ENCODE measurements at regions not wholly inside any gene's neighbourhood (a gene's known extent, or its start where the extent isn't known, plus 50 kb on each side); places are given as distances from the start of the nearest gene placed in this dataset.
A peak's percentile ranks its signal among the peaks of the same experiment; 100 is the strongest.

DNA sequence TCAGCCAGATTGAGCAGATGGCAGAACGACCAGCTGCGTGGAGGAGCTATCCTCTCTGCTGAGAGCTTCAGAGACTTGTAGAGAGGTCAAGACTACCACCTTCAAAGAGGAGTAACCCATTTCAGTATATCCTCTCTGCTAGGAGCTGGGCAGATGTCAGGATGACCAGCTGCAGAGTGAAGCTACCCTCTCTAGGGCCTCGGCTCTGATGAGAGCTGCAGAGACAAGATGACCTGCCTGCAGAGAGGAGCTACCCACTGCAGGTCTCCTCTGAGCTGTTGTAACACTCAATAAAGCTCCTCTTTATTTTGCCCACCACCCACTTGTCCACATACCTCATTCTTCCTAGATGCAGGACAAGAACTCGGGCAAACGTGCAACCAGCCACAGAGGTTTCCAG, 1522.7 kb downstream of the OTOL1 start:
- TF ChIP-seq, protein P1, sequence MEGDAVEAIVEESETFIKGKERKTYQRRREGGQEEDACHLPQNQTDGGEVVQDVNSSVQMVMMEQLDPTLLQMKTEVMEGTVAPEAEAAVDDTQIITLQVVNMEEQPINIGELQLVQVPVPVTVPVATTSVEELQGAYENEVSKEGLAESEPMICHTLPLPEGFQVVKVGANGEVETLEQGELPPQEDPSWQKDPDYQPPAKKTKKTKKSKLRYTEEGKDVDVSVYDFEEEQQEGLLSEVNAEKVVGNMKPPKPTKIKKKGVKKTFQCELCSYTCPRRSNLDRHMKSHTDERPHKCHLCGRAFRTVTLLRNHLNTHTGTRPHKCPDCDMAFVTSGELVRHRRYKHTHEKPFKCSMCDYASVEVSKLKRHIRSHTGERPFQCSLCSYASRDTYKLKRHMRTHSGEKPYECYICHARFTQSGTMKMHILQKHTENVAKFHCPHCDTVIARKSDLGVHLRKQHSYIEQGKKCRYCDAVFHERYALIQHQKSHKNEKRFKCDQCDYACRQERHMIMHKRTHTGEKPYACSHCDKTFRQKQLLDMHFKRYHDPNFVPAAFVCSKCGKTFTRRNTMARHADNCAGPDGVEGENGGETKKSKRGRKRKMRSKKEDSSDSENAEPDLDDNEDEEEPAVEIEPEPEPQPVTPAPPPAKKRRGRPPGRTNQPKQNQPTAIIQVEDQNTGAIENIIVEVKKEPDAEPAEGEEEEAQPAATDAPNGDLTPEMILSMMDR (IDR thresholded peaks at IDR 0.05; ENCODE audit: extremely low read depth, missing control alignments), result no peak
- no peak for DNase-seq (ENCODE audit: low spot score)

DNA sequence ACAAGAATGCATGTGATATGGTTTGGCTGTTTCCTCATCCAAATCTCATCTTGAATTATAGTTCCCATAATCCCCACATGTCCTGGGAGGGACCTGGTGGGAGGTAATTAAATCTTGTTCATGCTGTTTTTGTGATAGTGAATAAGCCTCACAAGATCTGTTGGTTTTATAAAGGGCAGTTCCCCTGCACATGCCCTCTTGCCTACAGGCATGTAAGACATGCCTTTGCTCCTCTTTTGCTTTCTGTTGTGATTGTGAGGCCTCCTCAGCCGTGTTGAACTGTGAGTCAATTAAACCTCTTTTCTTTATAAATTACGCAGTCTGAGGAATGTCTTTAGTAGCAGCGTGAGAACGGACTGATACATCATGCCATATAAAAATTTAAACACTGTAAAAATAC, 1537.0 kb downstream of the OTOL1 start:
- TF ChIP-seq, protein P1 (IDR thresholded peaks at IDR 0.05; ENCODE audit: extremely low read depth, missing control alignments), result no peak
- DNase-seq (ENCODE audit: low spot score), result no peak

DNA sequence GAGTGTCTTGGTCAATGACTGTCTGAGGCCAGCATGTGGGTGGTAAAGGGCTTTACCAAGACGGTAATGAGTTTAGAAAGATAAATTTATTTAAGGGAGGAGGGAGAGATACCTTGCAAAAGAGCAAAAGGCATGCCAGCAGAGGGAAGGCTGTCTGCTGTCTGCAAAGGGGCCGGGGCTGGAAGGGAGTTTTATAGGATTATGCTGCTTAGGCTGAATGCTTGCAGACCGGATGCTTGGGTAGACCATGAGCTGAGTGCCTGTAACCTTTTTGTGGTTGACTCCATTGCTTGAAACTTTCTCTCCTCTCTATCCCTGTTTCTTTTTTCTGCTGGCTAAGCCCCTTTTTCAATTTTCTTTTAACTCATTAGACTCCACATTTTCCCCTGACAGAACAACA, 1543.0 kb downstream of the OTOL1 start:
- DNase-seq (ENCODE audit: low spot score), result no peak
- TF ChIP-seq, protein P1 (IDR thresholded peaks at IDR 0.05; ENCODE audit: extremely low read depth, missing control alignments), result no peak

DNA sequence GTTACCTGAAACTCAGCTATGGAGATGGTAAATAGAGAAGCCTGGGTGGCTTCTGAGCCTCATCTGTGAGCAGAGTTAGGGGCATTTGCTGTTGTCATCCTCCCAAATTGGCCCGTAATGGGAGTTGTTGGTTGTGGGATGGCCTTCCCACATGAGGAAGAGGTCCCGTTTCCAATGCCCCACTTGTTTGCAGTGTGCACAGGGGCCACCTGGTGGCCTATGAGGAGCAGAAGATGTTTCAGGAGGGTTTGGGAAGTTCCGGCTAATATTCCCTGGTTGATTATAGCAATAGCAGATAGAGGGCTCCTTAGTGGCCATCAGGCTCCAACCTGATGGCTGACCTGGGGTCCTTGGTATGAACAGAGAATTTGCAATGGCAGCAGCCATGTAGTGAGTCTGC, 1546.5 kb downstream of the OTOL1 start:
- TF ChIP-seq, protein P1 (IDR thresholded peaks at IDR 0.05; ENCODE audit: extremely low read depth, missing control alignments), result no peak
- no peak for DNase-seq (ENCODE audit: low spot score)

DNA sequence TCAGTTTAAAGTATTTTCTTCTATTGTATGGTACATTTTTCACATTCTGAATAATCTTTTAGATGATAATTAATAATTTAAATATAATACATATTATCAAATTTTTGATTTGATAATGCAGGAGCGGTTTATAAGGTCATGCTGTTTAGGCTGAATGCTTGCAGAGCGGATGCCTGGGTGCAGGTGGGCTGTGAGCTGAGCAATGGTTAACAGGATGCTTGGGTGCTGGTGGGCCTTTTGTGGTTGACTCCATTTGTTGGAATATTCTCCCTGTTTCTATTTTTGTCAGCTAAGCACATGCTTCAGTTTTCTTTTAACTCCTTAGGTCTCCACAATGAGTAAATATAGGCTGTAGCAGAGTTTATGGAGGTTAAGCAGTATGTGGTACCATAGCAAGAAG, 1549.3 kb downstream of the OTOL1 start:
- DNase-seq (ENCODE audit: low spot score), result no peak

DNA sequence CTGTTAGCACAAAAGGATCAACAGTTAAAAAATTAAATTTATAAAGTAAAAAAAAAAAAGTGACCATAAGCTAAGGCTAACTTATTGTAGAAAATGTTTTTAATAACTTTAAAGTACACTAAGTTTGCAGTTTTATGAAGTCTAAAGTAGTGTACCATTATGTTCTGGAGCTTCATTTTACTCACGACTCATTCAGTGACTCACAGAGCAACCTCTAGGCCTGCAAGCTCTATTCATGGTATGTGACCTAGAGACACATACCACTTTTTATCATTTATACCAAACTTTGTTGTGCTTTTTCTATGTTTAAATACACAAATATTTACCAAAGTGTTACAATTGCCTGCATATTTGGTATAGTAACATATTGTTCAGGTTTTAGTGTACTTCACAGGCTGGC, 1552.3 kb downstream of the OTOL1 start:
- DNase-seq (ENCODE audit: low spot score), result no peak
- TF ChIP-seq, protein P1 (IDR thresholded peaks at IDR 0.05; ENCODE audit: extremely low read depth, missing control alignments), result no peak

More for the DNA sequence above, 1549.3 kb downstream of the OTOL1 start:
- TF ChIP-seq, protein P1 (IDR thresholded peaks at IDR 0.05; ENCODE audit: extremely low read depth, missing control alignments), result no peak

DNA sequence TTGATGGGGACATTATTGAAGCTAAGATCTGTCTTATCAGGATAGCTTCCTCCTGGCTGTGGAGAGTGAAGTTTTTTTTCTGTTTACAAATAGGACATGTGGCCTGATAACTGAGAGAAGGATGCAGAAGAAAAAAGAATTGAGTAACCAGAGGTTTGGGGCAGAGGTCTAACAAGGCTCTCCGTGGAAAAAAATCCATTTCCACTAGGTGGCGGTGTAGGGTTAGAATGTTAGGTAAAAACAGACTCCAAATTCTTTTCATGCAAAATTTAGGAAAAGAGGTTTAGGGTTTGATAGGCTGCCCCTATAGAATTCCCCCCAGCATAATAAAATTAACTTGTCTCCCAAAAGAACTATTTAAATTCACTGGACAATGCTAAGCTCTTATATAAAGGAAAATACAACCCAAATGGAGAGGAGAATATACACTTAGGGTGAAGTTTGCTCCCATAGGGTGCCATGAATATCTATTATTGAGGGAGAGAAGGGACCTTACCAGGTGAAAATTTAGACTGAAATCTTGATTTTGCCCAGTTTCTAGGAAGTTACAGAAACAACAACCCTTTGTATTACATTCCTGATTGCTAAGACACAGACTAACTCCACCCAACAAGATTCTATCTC, 1560.4 kb downstream of the OTOL1 start:
- peak; percentile 34 for DNase-seq (ENCODE audit: low spot score)

More for the DNA sequence above, 1560.4 kb downstream of the OTOL1 start:
- TF ChIP-seq, protein P1 (IDR thresholded peaks at IDR 0.05; ENCODE audit: extremely low read depth, missing control alignments), result peak; percentile 21
